HG03354 (cell line): ENCODE measurements at regions not wholly inside any gene's neighbourhood (a gene's known extent, or its start where the extent isn't known, plus 50 kb on each side); places are given as distances from the start of the nearest gene placed in this dataset.
"Not testable (repeated sequence)": the region's sequence is repeated elsewhere in the genome, so short reads cannot be mapped to it uniquely, and the experiment has no call there.

Experiments used
- ATAC-seq: cut with Tn5 transposase; IDR thresholded peaks from one replicate; pipeline ENCODE4 v1.9.1; 2021; ENCODE audit warnings: mild to moderate bottlenecking; ENCODE audit not compliant: unreplicated experiment, poor library complexity, severe bottlenecking

DNA sequence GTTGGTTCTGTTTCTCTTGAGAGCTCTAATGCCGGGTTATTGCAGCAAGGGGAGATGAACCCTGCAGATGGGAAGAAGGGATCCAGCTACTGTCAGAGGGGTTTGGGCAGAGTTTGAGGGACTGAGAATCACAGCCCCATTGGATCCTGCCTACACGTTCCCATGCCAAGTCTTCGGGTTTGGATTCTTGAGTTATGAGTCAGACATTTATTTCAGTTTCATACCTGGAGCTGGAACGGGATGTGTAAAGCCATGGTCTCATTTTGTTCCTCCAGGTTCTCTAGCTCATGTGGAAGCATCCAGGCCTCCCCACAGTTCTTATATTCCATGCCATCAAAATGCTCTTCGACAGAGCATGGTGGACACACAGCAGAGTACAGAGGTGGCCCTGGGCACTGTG lies 275.4 kb upstream of the IRX4 start:
- no peak for ATAC-seq

DNA sequence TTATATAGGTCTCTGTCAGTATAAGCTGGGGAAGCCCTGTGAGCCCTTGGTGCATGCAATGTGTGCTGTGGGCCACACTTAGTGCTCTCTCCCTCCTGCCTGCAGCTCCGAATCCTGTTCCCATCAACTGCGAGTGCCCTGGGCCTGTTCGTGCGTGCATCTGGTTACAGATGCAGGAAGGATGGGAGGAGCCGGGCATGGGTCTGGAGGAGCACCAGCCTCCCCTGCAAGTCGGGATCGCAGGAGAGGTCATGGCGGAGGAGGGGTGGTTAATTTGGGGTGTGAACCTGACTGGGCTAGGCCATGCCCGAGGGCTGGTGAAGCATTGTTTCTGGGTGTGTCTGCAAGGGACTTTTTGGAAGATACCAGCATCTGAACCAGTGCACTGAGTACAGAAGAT lies 274.6 kb upstream of the IRX4 start:
- ATAC-seq: no peak

DNA sequence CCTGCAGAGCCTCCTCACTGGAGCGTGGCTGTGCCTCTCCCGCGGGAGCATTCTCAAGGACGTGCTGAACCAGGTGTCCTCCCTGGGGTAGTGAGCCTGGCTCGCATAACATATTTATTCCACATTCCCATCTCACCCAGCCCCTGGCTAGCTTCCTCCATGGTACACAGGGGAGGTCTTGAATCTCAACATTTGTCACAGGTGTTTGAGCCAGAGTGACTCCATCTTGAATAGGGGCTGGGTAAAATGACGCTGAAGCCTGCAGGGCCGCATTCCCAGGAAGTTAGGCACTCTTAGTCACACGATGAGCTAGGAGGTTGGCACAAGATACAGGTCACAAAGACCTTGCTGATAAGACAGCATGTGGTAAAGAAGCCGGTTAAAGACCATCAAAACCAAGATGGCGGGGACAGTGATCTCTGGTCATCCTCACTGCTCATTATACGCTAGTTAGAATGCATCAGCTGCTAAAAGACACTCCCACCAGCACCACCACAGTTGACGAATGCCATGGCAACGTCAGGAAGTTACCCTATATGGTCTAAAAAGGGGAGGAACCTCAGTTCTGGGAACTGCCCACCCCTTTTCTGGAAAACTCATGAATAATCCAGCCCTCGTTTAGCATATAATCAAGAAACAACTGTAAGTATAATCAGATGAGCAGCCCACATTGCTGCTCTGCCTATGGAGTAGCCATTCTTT lies 273.8 kb upstream of the IRX4 start:
- no peak for ATAC-seq

DNA sequence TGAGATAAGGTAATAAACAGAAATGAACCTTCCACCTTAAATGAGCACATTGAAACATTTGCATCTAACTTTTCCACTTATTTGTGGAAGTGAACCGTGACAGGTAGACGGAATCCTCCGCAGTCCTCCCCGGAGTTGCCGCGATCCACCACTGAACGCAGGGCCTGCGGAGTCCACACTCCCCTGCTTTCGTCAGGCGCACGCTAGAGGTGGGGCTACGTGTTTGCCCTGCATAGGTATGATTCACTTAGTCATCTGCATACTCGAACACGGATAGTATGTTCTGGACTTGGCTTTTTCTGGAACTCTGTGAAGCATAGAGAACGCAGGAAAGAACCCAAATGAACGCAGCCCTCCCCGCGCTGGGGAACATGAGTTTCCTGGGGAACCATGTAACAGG lies 272.8 kb upstream of the IRX4 start:
- no peak for ATAC-seq

DNA sequence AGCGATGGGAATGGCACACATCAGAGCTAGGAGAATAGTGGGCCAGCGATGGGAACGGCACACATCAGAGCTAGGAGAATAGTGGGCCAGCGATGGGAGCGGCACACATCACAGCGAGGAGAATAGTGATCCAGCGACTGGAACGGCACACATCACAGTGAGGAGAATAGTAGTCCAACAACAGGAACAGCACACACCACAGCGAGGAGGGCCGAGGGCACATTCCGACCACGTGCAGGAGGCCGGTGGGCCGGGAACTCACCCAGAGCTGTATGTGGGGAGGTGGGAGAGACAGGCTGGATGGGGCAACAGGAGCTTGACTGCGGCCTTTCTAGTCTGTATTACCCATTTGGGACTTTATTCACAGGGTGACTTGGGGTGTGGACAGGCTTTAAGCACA lies 271.1 kb upstream of the IRX4 start:
- no peak for ATAC-seq

DNA sequence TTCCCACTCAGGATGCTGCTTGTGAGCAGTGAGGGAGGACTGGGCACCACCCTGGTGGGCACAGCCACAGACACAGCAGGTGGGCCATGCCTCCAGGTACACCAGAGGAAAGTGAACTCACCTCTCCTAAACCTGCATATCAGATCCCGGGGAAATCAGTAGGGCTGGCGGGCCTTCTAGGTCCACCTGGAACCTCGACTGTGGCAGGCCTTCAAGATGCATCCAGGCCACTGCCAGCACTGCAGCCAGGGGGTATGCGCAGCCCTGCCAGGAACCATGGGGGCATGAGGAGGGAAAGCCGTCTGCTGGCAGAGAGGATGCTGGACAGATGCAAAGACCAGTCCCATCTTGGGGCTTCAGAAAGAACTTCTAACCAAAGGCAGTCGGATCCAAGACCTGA lies 270.6 kb upstream of the IRX4 start:
- ATAC-seq: no peak

DNA sequence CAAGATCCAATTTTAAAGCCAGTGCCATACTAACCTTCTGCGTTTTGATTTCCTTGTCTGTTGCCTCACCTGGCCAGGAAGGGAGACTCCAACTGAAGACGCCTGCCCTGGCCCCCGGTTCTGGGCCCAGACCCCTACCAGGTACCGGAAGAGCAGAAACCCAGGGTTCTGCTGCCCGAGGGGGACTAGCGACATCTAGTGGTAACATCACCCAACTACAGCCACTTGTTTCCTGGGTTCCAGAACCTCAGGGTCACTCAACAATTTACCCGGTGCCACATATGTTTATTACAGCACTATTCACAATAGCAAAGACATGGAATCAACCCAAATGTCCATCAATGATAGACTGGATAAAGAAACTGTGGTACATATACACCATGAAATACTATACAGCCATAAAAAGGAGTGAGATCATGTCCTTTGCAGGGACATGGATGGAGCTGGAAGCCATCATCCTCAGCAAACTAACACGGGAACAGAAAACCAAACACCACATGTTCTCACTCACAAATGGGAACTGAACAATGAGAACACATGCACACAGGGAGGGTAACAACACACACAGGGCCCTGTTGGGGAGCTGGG lies 268.7 kb upstream of the IRX4 start:
- not testable (repeated sequence) for ATAC-seq

DNA sequence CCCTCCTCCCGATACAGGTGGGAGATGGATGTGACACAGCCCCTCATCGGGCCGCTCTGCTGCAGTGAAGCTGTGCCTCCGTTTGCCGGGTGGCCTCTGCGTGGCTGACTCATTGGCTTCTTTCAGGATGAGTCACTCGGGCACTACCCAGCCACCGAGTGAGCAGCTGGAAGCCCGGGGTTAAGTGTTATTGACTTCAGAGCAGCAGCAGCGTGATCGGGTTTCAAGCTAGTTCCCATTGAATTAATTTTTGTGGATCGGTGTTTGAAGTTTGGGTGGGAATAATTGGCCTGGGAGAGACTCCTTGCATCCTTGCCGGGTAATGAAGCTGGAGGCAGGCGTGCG lies 266.4 kb upstream of the IRX4 start:
- peak; percentile 72 for ATAC-seq

DNA sequence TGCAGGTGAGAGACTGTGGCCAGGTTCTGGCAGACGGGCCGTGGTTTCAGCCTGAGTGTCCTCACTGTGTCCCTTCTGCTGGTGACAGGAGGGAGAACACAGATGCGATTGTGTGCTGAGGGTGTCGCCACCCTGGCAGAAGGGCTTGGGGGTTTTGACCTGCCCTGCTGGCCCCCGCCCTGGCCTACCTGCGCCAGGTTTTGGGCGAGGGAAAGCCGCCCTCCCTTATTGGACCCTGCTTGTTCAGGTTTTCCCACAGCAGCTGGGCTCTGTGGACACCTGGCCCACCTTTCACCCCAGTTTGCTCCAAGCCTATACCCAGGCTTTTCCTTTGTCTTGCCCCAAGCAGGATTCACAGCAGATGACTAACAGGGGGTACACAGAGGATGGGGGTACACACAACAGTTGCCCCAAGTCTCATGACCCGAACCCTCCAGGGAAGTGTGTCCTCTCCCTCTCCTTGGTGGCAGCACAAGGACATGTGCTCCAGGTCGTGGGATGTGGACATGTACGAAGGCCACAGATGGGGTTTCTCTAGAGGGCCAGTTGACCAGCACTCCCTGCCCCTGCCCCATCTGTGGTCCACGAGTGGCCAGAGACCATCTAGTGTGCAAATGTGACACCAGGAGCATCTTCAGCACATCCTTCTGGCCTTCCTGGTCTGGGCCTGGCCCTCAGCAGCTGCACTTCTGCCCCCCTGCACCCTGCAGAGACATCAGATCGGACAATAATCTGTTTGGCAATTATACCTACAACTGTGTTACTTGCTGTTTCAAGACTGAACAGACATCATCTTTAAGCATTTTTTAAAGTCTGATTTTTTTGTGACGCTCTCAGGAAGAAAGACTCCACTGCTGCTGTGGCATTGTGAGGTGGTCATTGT lies 265.8 kb upstream of the IRX4 start:
- ATAC-seq: peak; percentile 16

DNA sequence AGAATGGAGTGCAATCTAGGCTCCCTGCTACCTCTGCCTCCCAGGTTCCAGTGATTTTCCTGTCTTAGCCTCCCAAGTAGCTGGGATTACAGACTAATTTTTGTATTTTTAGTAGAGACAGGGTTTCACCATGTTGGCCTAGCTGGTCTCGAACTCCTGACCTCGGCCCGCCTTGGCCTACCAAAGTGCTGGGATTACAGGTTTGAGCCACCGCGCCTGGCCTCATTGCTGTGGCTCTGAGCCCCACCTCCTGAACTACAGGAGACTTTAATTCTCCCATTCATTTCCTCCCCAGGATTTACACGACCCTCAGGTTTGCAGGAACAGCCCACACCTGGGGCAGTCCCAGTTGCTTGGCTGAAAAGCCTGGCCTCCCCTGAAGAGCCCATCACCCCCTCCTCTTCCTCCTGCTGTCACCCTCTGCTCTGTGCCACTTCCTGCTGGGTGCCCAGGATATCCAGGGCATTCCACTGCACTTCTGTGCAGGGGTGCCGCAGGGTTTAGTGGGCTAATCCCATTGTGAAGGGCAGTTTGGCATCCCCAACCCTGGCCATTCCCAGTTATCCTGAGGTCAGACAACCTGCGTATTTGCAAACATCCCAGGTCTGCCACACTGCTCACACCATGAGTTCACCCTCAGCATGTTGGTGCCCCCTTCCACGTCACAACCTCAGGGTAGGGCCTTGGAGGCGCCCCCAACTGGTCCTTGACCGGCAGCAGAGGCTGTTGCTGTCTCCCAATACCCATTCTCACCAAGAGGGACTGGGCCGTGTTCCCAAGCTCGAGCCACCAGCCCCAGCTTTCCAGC lies 265.0 kb upstream of the IRX4 start:
- ATAC-seq: no peak

DNA sequence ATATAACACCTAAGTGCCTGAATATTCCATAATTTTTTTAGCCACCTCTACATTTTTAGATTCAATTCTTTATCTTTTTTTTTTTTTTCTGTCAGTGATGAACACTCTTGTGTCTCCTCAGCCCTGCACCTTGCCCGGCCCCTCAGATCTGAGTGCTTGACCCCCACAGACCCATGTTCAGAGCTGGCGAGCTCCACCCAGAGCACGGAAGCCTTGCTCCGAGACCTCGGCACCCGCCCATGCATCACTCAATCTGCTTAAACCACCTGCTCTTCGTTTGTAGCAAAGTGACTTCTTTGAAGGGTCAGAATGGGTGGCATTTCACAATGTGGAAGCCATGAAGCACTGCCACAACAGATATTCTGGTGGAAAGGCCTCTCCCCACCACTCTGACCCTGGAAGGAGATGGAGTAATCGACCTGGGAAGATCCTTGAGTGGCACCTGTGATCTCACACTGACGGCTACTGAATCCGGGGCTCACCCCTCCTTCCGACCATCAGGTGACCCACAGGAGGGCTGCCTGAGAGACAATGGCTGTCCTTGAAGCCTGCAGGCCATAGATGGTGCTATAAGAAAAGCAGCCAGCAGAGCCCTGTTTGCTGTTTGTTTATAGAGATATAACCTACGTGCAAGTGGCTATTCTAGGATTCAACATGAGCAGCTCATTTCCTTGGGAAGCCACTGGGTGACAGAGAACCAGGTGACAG lies 261.1 kb upstream of the IRX4 start:
- no peak for ATAC-seq

DNA sequence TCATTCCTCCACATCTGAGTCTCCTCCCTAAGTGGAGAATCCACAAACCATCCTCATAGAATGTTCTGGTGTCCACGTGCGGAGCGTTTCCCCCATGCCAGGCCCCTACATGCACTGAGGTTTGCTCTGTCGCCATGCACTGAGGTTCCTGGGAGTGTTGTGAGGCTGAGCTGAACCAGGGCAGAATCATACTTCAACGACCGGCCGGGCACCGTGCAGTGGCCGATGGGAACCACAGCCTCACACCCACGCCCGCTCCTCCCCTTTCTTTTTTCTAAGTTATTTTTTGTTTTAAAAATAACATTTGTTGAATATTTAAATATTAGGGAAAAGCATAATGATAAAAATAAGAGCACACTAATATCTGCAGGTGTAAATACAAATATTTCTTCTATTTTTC lies 260.4 kb upstream of the IRX4 start:
- ATAC-seq: no peak

DNA sequence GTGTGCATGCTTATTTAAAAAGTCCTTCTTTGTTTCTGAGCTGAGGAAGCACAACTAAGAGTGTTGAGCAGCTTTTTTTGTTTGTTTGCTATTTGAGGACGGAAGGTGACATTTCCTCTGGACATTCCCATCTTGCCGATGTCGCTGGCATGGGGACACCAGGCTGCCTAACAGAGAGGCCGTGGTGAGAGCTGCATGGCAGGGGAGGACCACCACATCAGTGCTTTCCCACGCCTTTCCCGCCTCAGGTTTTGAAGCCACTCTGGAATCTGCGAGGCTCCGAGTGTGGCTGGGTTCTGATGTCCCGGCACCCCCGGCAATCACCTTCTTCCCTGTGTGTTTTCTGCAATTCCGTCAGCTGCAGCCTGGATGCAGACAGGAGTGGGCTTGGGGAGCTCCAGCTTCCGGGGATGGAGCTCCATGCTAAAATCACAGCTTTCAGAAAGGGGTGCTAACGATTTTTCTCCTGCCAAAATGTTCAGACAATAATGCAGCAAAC lies 259.8 kb upstream of the IRX4 start:
- ATAC-seq: no peak

DNA sequence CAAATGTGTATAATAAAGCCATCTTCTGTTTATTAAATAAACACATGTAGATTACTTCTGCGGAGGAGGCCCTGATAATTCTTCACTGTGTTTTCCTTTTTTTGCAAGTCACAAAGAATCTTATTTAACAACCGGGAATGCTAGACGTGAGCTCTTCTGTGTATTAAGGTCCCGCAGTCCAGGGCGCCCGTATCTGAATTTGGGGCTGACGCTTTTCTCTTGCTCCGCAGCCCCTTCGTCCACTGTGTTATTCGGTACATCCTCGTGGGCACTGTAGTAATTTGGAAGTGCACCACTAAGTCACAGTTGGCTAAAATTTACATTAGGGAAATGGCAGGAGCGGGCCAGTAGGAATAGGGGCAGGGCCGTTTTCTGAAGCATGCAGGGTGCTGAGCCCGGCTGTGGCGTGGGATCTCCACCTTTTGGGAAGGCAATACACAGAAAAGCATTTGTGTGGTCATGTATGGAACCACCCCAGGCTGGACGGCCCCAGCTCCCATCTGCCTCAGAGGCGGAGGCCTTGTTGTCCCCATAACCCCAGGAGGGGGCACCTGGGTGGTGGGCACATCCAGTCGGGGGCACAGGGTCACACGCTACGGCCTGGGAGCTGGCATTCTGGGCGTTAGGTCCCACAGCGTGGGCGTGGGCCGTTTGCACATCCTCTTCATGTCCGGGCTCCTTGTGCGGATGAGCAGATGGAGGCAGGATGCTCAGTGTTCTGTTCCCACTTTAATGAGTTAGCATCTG lies 258.7 kb upstream of the IRX4 start:
- ATAC-seq: no peak

DNA sequence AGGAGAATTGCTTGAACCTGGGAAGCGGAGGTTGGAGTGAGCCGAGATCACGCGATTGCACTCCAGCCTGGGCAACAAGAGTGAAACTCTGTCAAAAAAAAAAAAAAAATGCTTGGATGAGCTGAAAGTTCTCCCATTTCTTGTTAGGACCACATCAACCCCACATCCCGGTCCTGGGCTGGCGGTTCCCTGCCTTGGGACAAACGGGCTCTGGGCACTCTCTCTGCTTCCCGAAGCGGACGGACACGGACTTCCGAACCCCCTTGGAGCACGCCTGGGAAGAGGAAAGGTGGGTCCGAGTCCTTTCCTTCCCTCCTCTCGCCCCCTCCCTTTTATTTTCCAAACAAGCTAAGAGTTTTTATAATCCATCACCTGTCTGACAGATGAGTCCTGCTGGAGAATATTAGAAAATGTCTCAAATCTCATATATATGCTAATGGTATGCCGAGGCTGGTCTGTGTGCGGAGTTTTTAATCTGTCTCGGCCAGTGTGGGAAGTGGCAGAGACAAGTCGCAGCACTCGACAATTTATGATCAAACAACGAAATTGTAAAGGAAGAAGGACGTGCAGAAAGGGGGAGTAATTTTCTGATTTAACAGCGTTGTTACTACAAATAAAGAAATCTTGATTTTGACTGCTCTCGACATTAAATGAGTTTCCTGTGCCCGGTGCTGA lies 257.9 kb upstream of the IRX4 start:
- no peak for ATAC-seq

DNA sequence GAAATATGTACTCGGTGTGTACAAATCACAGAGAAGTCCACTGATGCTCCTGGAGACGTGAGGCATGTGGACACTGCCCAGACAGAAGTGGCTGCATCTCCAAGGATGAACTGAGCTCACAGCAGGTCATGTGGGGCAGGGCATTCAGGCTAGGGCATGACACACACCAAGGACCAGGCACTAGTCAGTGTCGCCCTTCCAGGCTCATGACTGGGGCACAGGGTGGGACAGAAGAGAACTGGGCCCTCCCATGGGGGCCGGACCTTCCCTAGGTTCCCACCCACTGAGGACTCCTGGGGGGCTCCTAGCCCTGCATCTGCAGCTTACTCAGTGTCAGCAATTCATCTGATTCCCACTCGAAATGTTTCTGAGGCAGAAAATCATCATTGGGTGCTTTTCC lies 256.8 kb upstream of the IRX4 start:
- no peak for ATAC-seq

DNA sequence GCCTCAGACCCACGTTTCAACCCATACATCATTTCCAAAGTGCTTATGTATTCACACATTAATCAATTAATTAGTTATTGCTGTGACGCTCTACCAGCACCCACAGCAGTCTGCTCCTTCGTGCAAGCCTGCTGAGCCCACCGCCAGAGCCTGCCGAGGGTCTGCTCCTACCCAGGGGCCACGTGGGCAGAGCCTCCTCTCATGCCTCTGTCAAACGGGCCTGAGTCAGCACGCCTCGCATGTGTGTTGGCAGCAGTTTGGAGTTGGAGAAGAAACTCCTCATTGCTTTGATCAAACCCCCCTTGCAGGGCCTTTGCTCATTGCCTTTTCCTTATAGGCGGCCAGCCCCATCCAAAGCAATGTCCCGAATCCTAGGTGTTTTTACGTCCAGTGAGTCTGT lies 256.2 kb upstream of the IRX4 start:
- ATAC-seq: no peak

DNA sequence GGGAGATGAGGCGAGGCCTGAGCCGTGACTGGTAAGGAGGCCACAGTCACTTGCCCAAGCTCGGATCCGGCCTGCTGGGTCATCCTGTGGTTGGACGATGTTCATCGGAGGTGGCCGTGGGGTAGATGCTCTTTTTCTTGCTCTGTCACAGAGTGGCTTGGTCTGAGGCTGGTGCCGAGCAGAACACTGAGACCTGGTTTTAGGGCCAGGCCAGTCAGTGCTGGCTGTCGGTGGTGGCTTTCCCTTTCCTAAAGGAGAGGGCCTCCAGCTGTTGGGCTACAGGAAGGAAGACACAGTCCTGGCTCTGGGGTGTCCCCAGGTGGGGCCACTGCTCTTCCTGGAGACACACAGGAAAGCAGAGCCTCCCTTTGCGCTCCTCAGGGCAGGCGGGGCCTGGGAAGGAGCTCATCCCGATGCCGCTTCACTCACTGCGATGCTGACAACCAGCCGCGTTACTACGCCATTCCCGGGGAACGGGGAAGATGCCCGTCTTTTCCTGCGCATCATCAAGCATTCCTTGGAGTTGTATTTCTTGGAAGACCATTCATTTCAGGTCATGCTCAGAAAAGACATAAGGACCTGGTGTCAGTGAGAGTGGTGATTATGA lies 254.8 kb upstream of the IRX4 start:
- ATAC-seq: no peak
